Osteocyte (in vitro differentiated cells): ENCODE measurements at regions not wholly inside any gene's neighbourhood (a gene's known extent, or its start where the extent isn't known, plus 50 kb on each side); places are given as distances from the start of the nearest gene placed in this dataset.

Source experiments
- DNase-seq: peaks from one replicate; pipeline ENCODE4 v3.0.0; 2021; ENCODE audit warnings: mixed read lengths; ENCODE audit not compliant: unreplicated experiment; ENCODE audit errors: extremely low spot score
- H3K27ac Mint-ChIP-seq: one replicate; pipeline ENCODE4 v1.8.0; 2021; ENCODE audit warnings: mild to moderate bottlenecking, mixed read lengths; ENCODE audit not compliant: unreplicated experiment
- H3K27me3 Mint-ChIP-seq: one replicate; pipeline ENCODE4 v1.8.0; 2021; ENCODE audit warnings: mixed read lengths; ENCODE audit not compliant: unreplicated experiment
- H3K36me3 Mint-ChIP-seq: one replicate; pipeline ENCODE4 v1.8.0; 2021; ENCODE audit warnings: mixed read lengths; ENCODE audit not compliant: unreplicated experiment
- H3K4me1 Mint-ChIP-seq: one replicate; pipeline ENCODE4 v1.8.0; 2021; ENCODE audit warnings: mixed read lengths; ENCODE audit not compliant: unreplicated experiment
- H3K4me3 Mint-ChIP-seq: one replicate; pipeline ENCODE4 v1.8.0; 2021; ENCODE audit warnings: mild to moderate bottlenecking, moderate library complexity, mixed read lengths; ENCODE audit not compliant: unreplicated experiment
- H3K9me3 Mint-ChIP-seq: one replicate; pipeline ENCODE4 v1.8.0; 2021; ENCODE audit warnings: mixed read lengths; ENCODE audit not compliant: unreplicated experiment
- CTCF ChIP-seq: fragments of 200-600 bp; sonication (generic); IDR thresholded peaks from 2 replicates; pipeline ENCODE4 v1.5.0; 2021; ENCODE audit warnings: antibody characterized with exemption, mild to moderate bottlenecking, moderate library complexity

- H3K36me3 Mint-ChIP-seq: no peaks in the 10 kb centered on the region
- DNase-seq: no peak
- no peaks in the 10 kb centered on the region for H3K4me1 Mint-ChIP-seq
- no peak overlapping the region for H3K27ac Mint-ChIP-seq
- H3K4me3 Mint-ChIP-seq: no peak overlapping the region
- H3K27me3 Mint-ChIP-seq: no peaks in the 10 kb centered on the region
- TF ChIP-seq CTCF: no peak
- H3K9me3 Mint-ChIP-seq: no peaks in the 10 kb centered on the region
Observed at GRCh38 chr1:73042403-73042802, 760.1 kb upstream of the NEGR1 start.

- Mint-ChIP-seq H3K9me3 (no peaks in the 10 kb centered on the region), H3K27ac (no peak overlapping the region), H3K4me3 (no peak overlapping the region), H3K27me3 (peaks cover 2% of the 10 kb centered on the region), H3K36me3 (no peaks in the 10 kb centered on the region), H3K4me1 (no peaks in the 10 kb centered on the region)
- TF ChIP-seq CTCF: no peak
- no peak for DNase-seq
Observed at GRCh38 chr1:73040811-73041210, 758.5 kb upstream of the NEGR1 start.

GRCh38 chr1:73034271-73034670 is 751.9 kb upstream of the NEGR1 start:
- H3K9me3 Mint-ChIP-seq: no peaks in the 10 kb centered on the region
- DNase-seq: no peak
- peaks cover 7% of the 10 kb centered on the region for H3K27me3 Mint-ChIP-seq
- H3K4me1 Mint-ChIP-seq: no peaks in the 10 kb centered on the region
- TF ChIP-seq CTCF: no peak
- H3K27ac Mint-ChIP-seq: no peak overlapping the region
- H3K36me3 Mint-ChIP-seq: no peaks in the 10 kb centered on the region
- H3K4me3 Mint-ChIP-seq: no peak overlapping the region

- TF ChIP-seq CTCF: no peak
- Mint-ChIP-seq H3K36me3 (no peaks in the 10 kb centered on the region), H3K9me3 (no peaks in the 10 kb centered on the region), H3K27ac (no peak overlapping the region), H3K27me3 (peaks cover 7% of the 10 kb centered on the region), H3K4me3 (no peak overlapping the region), H3K4me1 (no peaks in the 10 kb centered on the region)
- no peak for DNase-seq
Observed at GRCh38 chr1:73033640-73034039, 751.3 kb upstream of the NEGR1 start.

GRCh38 chr1:73029571-73029970 is 747.2 kb upstream of the NEGR1 start:
- Mint-ChIP-seq H3K4me1 (no peaks in the 10 kb centered on the region), H3K9me3 (no peaks in the 10 kb centered on the region), H3K4me3 (no peak overlapping the region), H3K27me3 (peaks cover 5% of the 10 kb centered on the region), H3K27ac (no peak overlapping the region), H3K36me3 (no peaks in the 10 kb centered on the region)
- no peak for DNase-seq
- no peak for TF ChIP-seq CTCF
